GM10248 (cell line): ENCODE measurements at regions not wholly inside any gene's neighbourhood (a gene's known extent, or its start where the extent isn't known, plus 50 kb on each side); places are given as distances from the start of the nearest gene placed in this dataset.

Experiments
- CTCF ChIA-PET: fragments of 300-600 bp; sonication (Branson Sonifier 250); formaldehyde crosslinking; extraction: SDS; loops from one replicate; lab custom pipeline; 2021; ENCODE audit warnings: antibody characterized with exemption; lab: Yijun Ruan, JAX
- POLR2A ChIA-PET: fragments of 350-650 bp; sonication (Branson Sonifier 250); formaldehyde crosslinking; extraction: SDS; loops from one replicate; lab custom pipeline; 2020; ENCODE audit warnings: antibody characterized with exemption; lab: Yijun Ruan, JAX
- DNase-seq: peaks from one replicate; pipeline ENCODE4 v3.0.0; 2012; ENCODE audit errors: extremely low spot score
- CTCF ChIP-seq: IDR thresholded peaks from 2 replicates; pipeline ENCODE4 v1.5.1; 2012; ENCODE audit warnings: mild to moderate bottlenecking, low read depth; ENCODE audit errors: extremely low read depth, missing control alignments, control extremely low read depth

GRCh38 chr16:79668502-79668901, 68.0 kb upstream of the MAF start:
- POLR2A ChIA-PET: no interaction called here
- DNase-seq: no peak
- no peak for TF ChIP-seq CTCF
- CTCF ChIA-PET: no interaction called here

GRCh38 chr16:79665970-79666369, 65.4 kb upstream of the MAF start:
- CTCF ChIA-PET: no interaction called here

GRCh38 chr16:79664407-79664806, 63.9 kb upstream of the MAF start:
- TF ChIP-seq CTCF: no peak
- no peak for DNase-seq
- CTCF ChIA-PET: no interaction called here
- POLR2A ChIA-PET: no interaction called here

More at GRCh38 chr16:79665970-79666369, 65.4 kb upstream of the MAF start:
- TF ChIP-seq CTCF: no peak
- POLR2A ChIA-PET: no interaction called here
- DNase-seq: no peak

GRCh38 chr16:79662669-79663313, 62.3 kb upstream of the MAF start:
- POLR2A ChIA-PET: no interaction called here
- TF ChIP-seq CTCF: no peak
- DNase-seq: no peak
- CTCF ChIA-PET: no interaction called here

- CTCF ChIA-PET: interaction anchor here (1.6 kb wide), 1 partner anchor 11 kb away, joined by 4 read pairs; no protein-coding TSS in a partner anchor
- POLR2A ChIA-PET: no interaction called here
- no peak for TF ChIP-seq CTCF
- no peak for DNase-seq
These were observed 61.6 kb upstream of the MAF start for GRCh38 chr16:79662122-79662521.

GRCh38 chr16:79661578-79661977, 61.0 kb upstream of the MAF start:
- CTCF ChIA-PET: interaction anchor here (1.6 kb wide), 1 partner anchor 10 kb away, joined by 4 read pairs; no protein-coding TSS in a partner anchor
- POLR2A ChIA-PET: no interaction called here
- DNase-seq: no peak
- no peak for TF ChIP-seq CTCF
